ENCODE measurements at regions not wholly inside any gene's neighbourhood (a gene's known extent, or its start where the extent isn't known, plus 50 kb on each side); places are given as distances from the start of the nearest gene placed in this dataset.

DNA sequence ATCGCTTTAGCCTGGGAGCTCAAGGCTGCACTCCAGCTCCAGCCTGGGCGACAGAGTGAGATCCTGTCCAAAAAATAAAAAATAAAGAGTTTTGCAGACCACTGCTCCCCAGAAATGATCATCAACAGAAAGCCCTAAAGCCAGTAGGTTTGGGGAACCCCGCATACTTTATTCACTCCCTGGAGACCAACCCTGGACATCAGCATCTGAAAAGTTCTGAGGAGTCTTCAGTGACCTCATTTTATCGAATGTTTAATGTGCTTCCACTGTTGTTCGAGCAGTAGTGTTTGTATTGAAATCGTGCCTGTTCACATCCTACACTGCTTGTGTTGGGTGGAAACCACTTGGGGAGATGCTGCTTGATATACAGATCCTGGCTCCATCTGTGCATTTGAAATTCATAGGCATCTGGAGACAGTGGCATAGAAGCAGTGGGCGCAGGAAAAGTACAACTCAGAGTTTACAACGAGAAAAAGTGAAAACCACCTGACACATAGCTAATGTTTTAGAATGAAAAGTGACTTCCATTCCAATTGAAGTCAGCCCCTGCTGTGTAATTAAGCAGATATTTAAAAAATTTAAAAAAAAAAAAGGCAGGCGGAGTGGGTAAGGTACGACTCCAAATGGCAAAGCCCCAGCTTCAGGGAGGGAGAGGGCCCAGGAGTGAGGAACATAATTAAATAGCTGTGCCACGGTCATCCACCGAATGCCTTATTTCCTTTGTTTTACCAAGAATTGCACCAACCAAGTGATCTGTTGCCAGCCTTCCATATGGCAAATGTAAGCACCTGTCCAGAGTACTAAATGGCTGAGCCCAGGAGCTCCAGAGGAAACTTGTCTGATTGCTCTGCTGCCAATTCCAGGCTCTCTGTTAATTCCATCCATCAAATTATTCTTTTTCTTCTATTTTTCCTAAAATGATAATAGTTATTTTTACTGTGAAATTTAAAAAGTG lies 100.4 kb upstream of the NAA20 start:
- TF ChIP-seq, protein P1, sequence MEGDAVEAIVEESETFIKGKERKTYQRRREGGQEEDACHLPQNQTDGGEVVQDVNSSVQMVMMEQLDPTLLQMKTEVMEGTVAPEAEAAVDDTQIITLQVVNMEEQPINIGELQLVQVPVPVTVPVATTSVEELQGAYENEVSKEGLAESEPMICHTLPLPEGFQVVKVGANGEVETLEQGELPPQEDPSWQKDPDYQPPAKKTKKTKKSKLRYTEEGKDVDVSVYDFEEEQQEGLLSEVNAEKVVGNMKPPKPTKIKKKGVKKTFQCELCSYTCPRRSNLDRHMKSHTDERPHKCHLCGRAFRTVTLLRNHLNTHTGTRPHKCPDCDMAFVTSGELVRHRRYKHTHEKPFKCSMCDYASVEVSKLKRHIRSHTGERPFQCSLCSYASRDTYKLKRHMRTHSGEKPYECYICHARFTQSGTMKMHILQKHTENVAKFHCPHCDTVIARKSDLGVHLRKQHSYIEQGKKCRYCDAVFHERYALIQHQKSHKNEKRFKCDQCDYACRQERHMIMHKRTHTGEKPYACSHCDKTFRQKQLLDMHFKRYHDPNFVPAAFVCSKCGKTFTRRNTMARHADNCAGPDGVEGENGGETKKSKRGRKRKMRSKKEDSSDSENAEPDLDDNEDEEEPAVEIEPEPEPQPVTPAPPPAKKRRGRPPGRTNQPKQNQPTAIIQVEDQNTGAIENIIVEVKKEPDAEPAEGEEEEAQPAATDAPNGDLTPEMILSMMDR (IDR thresholded peaks at IDR 0.05), result no peak
- TF ChIP-seq POLR2A (IDR thresholded peaks at IDR 0.05) (no peak), POLR2AphosphoS5 (IDR thresholded peaks at IDR 0.05) (no peak)
